RCC 7860 (cell line): ENCODE measurements at regions not wholly inside any gene's neighbourhood (a gene's known extent, or its start where the extent isn't known, plus 50 kb on each side); places are given as distances from the start of the nearest gene placed in this dataset.

Experiments used
- DNase-seq: peaks from one replicate; pipeline ENCODE4 v3.0.0-alpha.2; 2015; ENCODE audit warnings: low spot score
- FAIRE-seq: peaks from 2 replicates; lab custom pipeline; 2012; peaks lifted over from hg19 to GRCh38; lab: Jason Lieb, UNC

- DNase-seq (no peak), FAIRE-seq (no peak)
Observed at GRCh38 chr20:39269493-39270217, 307.5 kb downstream of the DHX35 start.

GRCh38 chr20:39268981-39269461 lies 306.9 kb downstream of the DHX35 start:
- no peak for FAIRE-seq

GRCh38 chr20:39268491-39268951 lies 306.4 kb downstream of the DHX35 start:
- FAIRE-seq (no peak), DNase-seq (no peak)

More at GRCh38 chr20:39268981-39269461, 306.9 kb downstream of the DHX35 start:
- no peak for DNase-seq

DNA sequence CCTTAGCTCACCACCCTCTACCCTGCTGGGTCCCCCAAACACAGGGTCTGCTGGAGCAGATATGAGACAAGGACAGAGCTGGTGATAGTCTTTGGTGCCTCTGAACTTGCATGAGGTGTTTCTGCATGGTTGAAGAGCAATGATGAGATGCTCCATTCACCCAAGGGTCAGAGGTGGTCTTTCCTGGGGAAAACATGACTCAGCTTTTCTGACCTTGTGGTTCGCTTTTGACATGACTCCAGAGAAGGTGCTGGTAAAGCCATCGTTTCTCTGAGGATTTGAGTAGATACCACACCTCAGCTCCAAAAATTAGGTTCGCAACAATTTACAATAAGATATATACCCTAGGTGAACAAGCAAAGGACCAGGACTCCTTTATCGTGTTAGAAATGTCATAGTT lies 304.8 kb downstream of the DHX35 start:
- no peak for FAIRE-seq
- no peak for DNase-seq

GRCh38 chr20:39264506-39265172 lies 302.5 kb downstream of the DHX35 start:
- FAIRE-seq (peak; percentile 80), DNase-seq (peak; percentile 79)

DNA sequence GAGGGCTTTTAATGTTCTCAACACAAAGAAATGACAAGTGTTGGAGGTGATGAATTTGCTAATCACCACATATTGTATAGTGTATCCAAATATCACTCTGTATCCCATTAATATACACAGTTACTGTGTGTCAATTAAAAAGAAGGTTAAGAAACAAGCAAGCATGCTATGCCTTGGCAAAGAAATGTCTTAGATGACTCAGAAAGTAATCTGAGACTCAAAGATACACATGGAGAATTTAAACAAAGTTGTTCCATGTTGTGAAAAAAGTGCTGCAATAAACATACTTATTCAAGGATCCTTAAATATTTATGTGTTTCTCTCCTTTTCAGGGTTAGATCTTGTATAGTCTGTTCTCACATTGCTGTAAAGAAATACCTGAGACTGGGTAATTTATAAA lies 300.9 kb downstream of the DHX35 start:
- no peak for DNase-seq
- FAIRE-seq, result no peak

GRCh38 chr20:39259808-39260207 lies 297.7 kb downstream of the DHX35 start:
- FAIRE-seq (no peak), DNase-seq (no peak)

DNA sequence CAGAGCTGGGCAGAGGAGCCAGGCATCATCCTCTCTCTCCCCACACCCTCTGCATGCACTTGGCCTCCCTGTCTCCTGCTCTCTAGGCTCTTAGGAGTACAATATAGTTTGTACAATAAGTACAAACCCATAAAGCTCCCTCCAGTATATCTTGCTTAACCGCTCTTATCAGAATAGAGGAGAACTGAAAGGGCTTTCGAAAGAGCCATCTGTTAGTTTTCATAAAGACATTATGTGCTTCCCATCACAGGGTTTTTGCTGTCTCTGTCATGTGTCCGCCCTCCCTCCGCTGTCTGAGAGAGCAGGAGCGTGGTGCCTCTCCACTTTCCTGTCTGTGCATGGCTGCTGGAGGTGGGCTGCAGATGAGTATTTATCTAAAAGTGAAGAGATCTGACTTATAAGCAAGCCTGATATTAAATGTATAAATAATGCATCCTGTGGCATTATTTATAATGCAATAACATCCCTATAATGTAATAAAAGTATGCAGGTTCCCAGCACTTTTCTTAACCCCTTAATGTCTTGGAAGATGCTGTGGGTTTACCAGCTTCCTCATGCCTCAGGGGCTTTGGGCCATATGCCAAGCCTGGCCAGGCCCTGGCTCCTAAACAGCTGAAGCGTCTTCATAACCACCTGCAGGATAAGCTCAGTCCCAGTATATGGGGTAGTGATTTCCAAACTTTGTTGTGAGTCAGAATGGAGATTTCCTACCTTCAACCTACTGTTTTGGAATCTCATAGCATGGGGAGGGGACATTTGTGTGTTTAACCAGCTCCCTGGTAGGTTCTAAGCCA lies 297.1 kb downstream of the DHX35 start:
- DNase-seq (no peak), FAIRE-seq (no peak)

DNA sequence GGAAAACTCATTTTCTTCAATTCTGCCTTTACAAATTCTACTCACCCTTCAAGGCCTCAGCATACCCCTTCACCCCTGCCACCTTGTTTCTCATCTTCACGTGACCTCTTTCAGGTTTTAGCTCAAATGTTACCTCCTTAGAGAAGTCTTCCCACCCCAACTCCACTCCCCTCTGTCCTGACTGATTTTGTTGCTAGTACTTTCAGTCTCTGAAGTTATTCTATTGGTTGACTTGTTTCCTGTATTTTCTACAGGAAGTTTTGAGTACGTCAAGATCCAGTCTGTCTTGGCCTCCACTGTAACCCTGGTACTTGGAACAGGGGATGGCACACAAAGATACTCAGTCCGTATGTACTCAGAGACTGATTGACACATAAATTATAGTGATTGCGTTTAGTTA lies 296.1 kb downstream of the DHX35 start:
- DNase-seq (no peak), FAIRE-seq (no peak)

DNA sequence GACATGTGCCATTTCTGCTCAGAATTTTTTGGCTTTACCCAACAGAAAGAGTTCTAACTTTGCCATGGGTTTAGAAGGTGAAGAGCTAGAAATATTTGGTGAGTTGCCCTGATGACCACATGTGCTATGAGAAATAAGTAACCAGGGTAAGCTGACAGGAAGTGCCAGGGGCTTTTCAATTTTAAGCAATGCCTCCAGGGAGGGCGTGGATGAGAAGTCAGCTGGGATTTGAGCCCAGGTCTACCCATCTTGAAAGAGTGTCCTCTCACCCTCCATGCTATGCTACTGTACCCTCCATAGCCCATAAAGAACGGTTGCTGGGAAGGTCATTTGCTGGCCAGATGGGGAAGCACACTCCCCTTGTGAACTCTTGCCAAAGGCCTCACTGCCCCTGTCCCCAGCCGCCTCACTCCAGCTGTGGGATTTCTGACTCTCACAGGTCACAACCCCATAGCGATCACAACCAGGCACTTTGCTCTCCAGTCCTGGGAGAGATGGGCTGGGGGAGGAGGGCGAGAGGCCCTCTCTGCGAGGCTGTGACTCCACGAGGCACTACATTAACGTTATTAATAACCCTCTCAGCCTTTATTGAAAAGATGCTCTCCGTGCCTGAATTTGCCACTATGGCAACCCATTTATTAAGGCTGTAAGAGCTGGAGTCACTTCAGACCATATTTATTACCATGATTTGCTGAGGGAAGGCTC lies 291.1 kb downstream of the DHX35 start:
- FAIRE-seq, result no peak
- DNase-seq, result no peak

DNA sequence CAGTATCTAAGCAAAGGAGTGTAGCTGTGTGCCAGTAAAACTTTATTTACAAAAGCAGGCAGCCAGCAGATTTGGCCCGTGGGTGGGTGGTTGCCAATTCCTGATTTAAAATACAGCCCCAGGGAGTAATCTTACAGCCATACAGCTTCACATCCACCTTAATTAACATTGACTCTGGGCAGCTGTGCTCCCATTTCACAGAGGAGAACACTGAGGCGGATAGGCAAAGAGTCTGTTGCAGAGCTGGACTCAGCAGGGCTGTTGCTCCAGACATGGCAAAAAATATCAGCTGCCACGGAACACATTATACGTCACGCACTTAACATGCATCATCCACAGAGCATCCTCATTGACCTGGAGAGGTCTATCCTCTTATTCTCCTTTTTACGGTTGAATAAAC lies 289.9 kb downstream of the DHX35 start:
- FAIRE-seq, result no peak
- DNase-seq, result no peak

DNA sequence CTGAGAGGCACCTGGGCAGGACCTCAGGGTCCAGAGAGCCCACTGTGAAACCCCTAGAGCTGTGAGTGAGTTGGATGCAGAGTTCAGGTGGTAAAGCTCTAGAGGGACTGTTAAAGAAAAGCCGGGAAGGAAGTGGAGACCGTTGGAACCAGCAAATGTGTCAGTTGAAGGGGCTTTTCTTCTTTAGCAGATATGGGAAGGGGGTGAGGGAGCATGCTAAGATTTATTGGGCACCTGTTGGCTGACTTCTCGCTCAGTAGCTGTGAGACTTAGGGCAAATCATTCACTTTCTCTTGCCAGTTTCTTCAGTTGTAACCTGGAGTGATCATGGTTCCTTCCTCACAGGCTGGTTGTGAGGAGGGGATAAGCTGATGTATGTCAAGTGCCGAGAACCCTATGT lies 287.7 kb downstream of the DHX35 start:
- DNase-seq (no peak), FAIRE-seq (no peak)

GRCh38 chr20:39248862-39249485 lies 286.8 kb downstream of the DHX35 start:
- FAIRE-seq, result no peak
- no peak for DNase-seq

DNA sequence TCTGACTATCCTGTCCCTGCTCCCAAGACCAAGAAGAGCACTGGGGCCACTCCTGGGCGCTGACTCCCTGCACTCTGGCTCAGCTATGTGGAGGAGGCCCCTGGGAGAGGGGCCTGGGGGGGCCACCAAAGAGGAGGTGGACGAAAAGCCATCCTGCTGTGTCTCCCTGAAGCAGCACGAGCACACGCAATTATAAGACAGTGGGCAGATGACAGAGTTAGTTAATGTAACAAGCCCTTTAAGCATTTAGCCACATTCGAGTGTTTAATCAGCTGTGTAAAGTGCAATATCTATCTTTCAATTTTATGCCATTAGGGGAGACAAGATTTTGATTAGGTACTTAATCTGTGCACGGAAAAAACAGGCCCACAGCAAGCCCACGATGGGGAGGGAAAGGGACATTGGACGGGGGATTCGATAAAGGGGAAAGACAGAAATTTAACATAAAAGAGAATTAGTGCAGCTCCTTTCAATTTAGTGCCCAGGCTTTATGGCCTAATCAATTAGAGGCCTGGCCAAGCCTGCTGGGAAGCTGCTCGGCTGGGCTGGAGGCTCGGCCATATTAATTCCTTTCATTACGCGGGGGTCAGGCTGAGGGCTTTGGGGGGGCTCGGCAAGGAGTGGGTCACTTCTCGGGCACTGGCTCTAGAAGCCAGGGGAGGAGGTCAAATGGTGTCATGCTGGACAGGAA lies 286.2 kb downstream of the DHX35 start:
- FAIRE-seq (no peak), DNase-seq (no peak)

DNA sequence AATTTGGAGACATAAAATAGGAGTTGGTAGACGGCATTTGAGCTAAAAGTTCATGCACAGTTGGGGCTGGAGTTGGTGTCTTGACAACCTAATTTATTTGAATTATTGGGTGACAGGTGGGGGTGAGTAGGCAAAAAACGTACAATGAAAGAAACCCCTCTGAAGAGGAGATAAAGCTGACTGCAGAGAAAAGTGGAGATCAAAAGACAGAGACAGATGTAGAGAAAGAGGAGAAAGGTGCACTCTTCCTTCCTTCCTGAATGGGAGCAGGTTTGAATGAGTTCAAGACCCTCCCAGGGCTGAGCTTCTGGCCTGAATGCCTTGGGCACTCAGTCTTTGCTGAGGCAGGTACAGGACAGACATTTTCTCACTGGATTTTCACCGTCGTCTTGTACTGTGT lies 284.3 kb downstream of the DHX35 start:
- DNase-seq (no peak), FAIRE-seq (no peak)

DNA sequence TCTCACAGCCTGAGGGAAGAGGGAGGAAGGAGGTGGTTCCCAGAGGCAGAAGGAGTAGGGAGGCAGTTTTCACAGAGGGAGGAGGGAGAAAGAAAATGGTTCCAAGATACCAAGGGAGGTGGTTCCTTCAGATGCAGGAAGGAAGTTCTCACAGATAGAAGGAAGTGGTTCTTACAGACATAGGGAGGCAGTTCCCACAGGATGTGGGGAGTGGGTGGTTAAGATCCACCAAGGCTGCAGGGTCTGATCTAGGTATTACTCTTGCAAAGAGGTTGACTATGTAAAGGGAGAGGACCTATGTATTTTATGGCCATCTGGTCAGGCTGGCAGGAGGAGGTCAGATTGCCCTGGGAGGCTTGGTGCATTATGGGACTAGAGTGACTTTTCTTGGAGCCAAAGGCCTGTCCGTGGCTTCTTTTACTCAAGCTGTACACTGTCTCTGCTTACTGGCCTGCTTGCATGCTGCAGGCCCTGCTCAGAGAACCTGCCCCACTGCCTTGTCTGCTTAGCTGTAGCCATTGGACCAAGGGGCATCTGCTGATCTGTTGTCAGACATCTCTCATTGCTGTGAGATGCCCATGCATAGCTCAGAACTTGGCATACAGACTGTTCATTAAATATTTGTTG lies 283.7 kb downstream of the DHX35 start:
- FAIRE-seq, result no peak
- no peak for DNase-seq

DNA sequence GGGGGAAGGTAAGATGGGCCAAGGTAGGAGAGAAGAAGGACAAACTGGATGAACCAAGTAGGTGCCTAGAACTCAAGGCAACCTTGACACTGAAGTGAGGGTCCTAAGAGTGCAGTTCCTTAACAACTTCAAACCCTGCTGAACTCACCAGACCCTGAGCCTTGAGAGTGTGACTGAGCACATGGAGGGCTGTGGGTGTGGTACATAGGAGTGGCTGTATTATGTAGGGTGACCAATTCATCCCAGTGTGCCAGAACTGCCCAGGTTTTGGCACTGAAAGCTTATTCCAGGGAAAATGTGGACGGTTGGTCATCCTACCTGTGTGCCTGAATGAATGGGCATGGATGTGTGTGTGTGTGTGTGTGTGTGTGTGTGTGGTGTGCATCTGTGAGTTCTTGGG lies 281.8 kb downstream of the DHX35 start:
- DNase-seq (no peak), FAIRE-seq (no peak)

GRCh38 chr20:39242614-39243013 lies 280.5 kb downstream of the DHX35 start:
- DNase-seq (no peak), FAIRE-seq (no peak)

- DNase-seq, result no peak
- FAIRE-seq, result no peak
Observed at GRCh38 chr20:39234520-39235095, 272.5 kb downstream of the DHX35 start.
